Left ventricle myocardium inferior (tissue), 1 donor: ENCODE measurements at regions not wholly inside any gene's neighbourhood (a gene's known extent, or its start where the extent isn't known, plus 50 kb on each side); places are given as distances from the start of the nearest gene placed in this dataset.
A peak's percentile ranks its signal among the peaks of the same experiment; 100 is the strongest.

Experiments
- DNase-seq: peaks from one replicate; pipeline ENCODE4 v3.0.0-alpha.2; 2020
- H3K27ac ChIP-seq: fragments of 200-600 bp; replicated peaks from 2 replicates; pipeline ENCODE4 v1.8.0; 2021
- H3K27me3 ChIP-seq: fragments of 200-600 bp; 2 replicates; pipeline ENCODE4 v1.8.0; 2021; ENCODE audit warnings: low read depth
- H3K36me3 ChIP-seq: fragments of 200-600 bp; 2 replicates; pipeline ENCODE4 v1.8.0; 2021
- H3K4me1 ChIP-seq: fragments of 200-600 bp; 2 replicates; pipeline ENCODE4 v1.8.0; 2021
- H3K4me3 ChIP-seq: fragments of 200-600 bp; 2 replicates; pipeline ENCODE4 v1.8.0; 2021; ENCODE audit warnings: mild to moderate bottlenecking, moderate library complexity
- H3K9me3 ChIP-seq: fragments of 200-600 bp; replicated peaks from 2 replicates; pipeline ENCODE4 v1.8.0; 2021
- intact Hi-C: fragments of 100-400 bp; cut with micrococcal nuclease; formaldehyde crosslinking; loops from one replicate; pipeline ENCODE4 v1.11.0; 2022
- TF ChIP-seq, protein P1 (sequence below): fragments of 200-600 bp; IDR thresholded peaks from 2 replicates; pipeline ENCODE4 v1.8.0; 2021; ENCODE audit warnings: antibody characterized with exemption, mild to moderate bottlenecking, borderline replicate concordance
- donor health status: DM: no; HTN: yes; CAD: no; lungs with severe emphysema.

- TF ChIP-seq, protein P1, sequence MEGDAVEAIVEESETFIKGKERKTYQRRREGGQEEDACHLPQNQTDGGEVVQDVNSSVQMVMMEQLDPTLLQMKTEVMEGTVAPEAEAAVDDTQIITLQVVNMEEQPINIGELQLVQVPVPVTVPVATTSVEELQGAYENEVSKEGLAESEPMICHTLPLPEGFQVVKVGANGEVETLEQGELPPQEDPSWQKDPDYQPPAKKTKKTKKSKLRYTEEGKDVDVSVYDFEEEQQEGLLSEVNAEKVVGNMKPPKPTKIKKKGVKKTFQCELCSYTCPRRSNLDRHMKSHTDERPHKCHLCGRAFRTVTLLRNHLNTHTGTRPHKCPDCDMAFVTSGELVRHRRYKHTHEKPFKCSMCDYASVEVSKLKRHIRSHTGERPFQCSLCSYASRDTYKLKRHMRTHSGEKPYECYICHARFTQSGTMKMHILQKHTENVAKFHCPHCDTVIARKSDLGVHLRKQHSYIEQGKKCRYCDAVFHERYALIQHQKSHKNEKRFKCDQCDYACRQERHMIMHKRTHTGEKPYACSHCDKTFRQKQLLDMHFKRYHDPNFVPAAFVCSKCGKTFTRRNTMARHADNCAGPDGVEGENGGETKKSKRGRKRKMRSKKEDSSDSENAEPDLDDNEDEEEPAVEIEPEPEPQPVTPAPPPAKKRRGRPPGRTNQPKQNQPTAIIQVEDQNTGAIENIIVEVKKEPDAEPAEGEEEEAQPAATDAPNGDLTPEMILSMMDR = no peak
- H3K27ac ChIP-seq = peak overlapping the region; percentile 14
- no peaks in the 10 kb centered on the region for H3K27me3 ChIP-seq
- H3K4me1 ChIP-seq = peaks cover 3% of the 10 kb centered on the region
- no peak for DNase-seq
- no peaks in the 10 kb centered on the region for H3K36me3 ChIP-seq
- H3K9me3 ChIP-seq = no peaks in the 10 kb centered on the region
- no peak overlapping the region for H3K4me3 ChIP-seq
- intact Hi-C loops = no loop called here
Measured at GRCh38 chr7:36070230-36070629, 82.8 kb upstream of the EEPD1 start.

GRCh38 chr7:36071605-36072004 is 81.4 kb upstream of the EEPD1 start:
- H3K27me3 ChIP-seq = no peaks in the 10 kb centered on the region
- TF ChIP-seq, protein P1 = no peak
- no peaks in the 10 kb centered on the region for H3K9me3 ChIP-seq
- DNase-seq = no peak
- intact Hi-C loops = no loop called here
- no peak overlapping the region for H3K4me3 ChIP-seq
- H3K4me1 ChIP-seq = peaks cover 15% of the 10 kb centered on the region
- no peaks in the 10 kb centered on the region for H3K36me3 ChIP-seq
- no peak overlapping the region for H3K27ac ChIP-seq

DNA sequence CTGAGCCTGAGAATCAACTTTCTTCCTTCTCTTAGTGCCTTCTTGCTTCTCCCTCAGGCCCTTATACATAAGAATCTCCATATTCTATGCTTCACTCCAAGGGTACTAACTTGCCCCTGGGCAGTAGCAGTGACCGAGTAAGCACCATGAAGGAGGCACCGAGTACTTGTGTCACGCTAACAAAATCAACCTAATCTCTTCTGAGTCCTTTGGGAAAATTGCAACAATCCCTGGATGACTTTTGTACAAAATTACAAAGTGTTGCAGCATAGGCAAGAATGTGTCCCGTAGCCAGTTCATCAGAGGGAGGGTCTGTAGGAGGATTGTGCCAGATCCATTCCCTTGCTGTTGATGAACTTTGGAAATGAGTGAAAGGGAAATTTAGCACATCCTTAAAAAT is 80.4 kb upstream of the EEPD1 start:
- intact Hi-C loops = no loop called here
- no peak overlapping the region for H3K4me3 ChIP-seq
- H3K4me1 ChIP-seq = peaks cover 17% of the 10 kb centered on the region
- TF ChIP-seq, protein P1 = no peak
- no peaks in the 10 kb centered on the region for H3K36me3 ChIP-seq
- H3K27me3 ChIP-seq = no peaks in the 10 kb centered on the region
- H3K27ac ChIP-seq = no peak overlapping the region
- H3K9me3 ChIP-seq = no peaks in the 10 kb centered on the region
- DNase-seq = no peak

DNA sequence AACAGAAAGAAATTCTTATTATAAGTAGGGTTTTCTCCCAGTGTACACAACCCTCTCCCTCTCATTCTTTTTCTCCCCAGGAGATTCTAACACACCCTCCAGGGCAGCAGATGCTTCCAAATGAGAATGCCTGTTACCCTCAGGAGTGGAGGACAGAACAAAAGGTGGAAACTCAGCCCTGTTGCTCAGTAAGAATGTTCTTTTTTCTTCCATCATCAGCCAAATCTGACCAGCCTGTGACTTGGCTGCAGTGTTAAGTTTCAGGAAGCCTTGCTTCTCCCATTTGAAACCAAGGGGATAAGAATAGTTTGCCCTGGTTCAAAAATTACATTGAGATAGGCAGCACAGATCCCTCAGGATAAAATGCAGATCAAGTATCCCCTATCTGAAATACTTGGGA is 77.5 kb upstream of the EEPD1 start:
- DNase-seq = no peak
- Histone ChIP-seq H3K4me3 (no peak overlapping the region), H3K27me3 (no peaks in the 10 kb centered on the region), H3K9me3 (no peaks in the 10 kb centered on the region), H3K27ac (peak overlapping the region; percentile 20), H3K36me3 (no peaks in the 10 kb centered on the region), H3K4me1 (peaks cover 14% of the 10 kb centered on the region)
- intact Hi-C loops = no loop called here
- TF ChIP-seq, protein P1 = no peak

DNA sequence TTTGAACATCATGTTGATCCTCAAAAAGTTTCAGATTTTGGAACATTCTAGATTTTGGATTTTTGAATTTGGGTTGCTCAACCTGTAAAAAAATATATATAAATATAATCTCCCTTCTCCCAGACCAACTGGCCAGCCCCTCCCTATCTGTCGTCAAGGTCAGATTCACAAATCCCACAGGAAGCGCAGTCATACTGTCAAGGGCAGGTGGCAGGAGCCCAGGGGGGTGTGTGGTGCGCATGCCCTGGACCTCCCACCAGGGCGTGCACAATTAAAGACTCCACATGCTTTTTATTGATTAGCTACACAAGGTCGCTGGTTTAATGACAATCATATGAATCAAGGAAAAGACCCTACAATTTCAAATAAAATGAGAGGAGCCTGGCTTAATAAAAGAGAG is 77.0 kb upstream of the EEPD1 start:
- DNase-seq = no peak
- TF ChIP-seq, protein P1 = no peak
- Histone ChIP-seq H3K36me3 (no peaks in the 10 kb centered on the region), H3K27me3 (no peaks in the 10 kb centered on the region), H3K9me3 (no peaks in the 10 kb centered on the region), H3K4me1 (peaks cover 14% of the 10 kb centered on the region), H3K4me3 (no peak overlapping the region), H3K27ac (peak overlapping the region; percentile 20)
- intact Hi-C loops = no loop called here
